ENCODE measurements at regions not wholly inside any gene's neighbourhood (a gene's known extent, or its start where the extent isn't known, plus 50 kb on each side); places are given as distances from the start of the nearest gene placed in this dataset.

- ATAC-seq (no peak), FAIRE-seq (no peak), DNase-seq (no peak)
- Histone ChIP-seq H3K27ac (no peak overlapping the region), H3K9me3 (no peaks in the 10 kb centered on the region), H3K36me3 (no peaks in the 10 kb centered on the region), H3K27me3 (no peaks in the 10 kb centered on the region), H3K4me3 (no peak overlapping the region), H3K4me1 (no peaks in the 10 kb centered on the region)
- TF ChIP-seq, protein P1, sequence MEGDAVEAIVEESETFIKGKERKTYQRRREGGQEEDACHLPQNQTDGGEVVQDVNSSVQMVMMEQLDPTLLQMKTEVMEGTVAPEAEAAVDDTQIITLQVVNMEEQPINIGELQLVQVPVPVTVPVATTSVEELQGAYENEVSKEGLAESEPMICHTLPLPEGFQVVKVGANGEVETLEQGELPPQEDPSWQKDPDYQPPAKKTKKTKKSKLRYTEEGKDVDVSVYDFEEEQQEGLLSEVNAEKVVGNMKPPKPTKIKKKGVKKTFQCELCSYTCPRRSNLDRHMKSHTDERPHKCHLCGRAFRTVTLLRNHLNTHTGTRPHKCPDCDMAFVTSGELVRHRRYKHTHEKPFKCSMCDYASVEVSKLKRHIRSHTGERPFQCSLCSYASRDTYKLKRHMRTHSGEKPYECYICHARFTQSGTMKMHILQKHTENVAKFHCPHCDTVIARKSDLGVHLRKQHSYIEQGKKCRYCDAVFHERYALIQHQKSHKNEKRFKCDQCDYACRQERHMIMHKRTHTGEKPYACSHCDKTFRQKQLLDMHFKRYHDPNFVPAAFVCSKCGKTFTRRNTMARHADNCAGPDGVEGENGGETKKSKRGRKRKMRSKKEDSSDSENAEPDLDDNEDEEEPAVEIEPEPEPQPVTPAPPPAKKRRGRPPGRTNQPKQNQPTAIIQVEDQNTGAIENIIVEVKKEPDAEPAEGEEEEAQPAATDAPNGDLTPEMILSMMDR (IDR thresholded peaks at IDR 0.05): no peak
- 69% methylated on average over 9 of the region's 9 CpGs for WGBS, 2 donors
- intact Hi-C loops (cut with DNase I): no loop called here
These were observed 304.0 kb downstream of the DYSF start for GRCh38 chr2:71757351-71757750.

GRCh38 chr2:71756280-71756906, 303.0 kb downstream of the DYSF start:
- Histone ChIP-seq H3K4me1 (no peaks in the 10 kb centered on the region), H3K27me3 (no peaks in the 10 kb centered on the region), H3K27ac (no peak overlapping the region), H3K9me3 (no peaks in the 10 kb centered on the region), H3K36me3 (no peaks in the 10 kb centered on the region), H3K4me3 (no peak overlapping the region)
- FAIRE-seq: no peak
- intact Hi-C loops (cut with DNase I): no loop called here
- ATAC-seq: no peak
- DNase-seq: no peak
- 71 to 73% methylated on average over 4 of the region's 4 CpGs for WGBS, 2 donors
- TF ChIP-seq, protein P1 (IDR thresholded peaks at IDR 0.05): no peak

GRCh38 chr2:71751590-71751989, 298.2 kb downstream of the DYSF start:
- FAIRE-seq: no peak
- Histone ChIP-seq H3K4me3 (no peak overlapping the region), H3K27ac (no peak overlapping the region), H3K36me3 (no peaks in the 10 kb centered on the region), H3K4me1 (peaks cover 14 to 25% (median 16%) of the 10 kb centered on the region in 3 donors), H3K9me3 (no peaks in the 10 kb centered on the region), H3K27me3 (no peaks in the 10 kb centered on the region)
- intact Hi-C loops (cut with DNase I): no loop called here
- no peak for DNase-seq
- no peak for ATAC-seq
- TF ChIP-seq, protein P1 (IDR thresholded peaks at IDR 0.05): no peak

- no peak for DNase-seq
- 63 to 72% methylated on average over 3 of the region's 3 CpGs for WGBS, 2 donors
These were observed 296.3 kb downstream of the DYSF start for GRCh38 chr2:71749671-71750101.

GRCh38 chr2:71748227-71748626, 294.9 kb downstream of the DYSF start:
- Histone ChIP-seq H3K27ac (no peak overlapping the region), H3K9me3 (no peaks in the 10 kb centered on the region), H3K4me1 (peaks cover 14 to 28% (median 17%) of the 10 kb centered on the region in 3 donors), H3K4me3 (no peak overlapping the region), H3K27me3 (no peaks in the 10 kb centered on the region), H3K36me3 (no peaks in the 10 kb centered on the region)
- peak; percentile 32 to 59 (median 48) for ATAC-seq
- 94 to 95% methylated on average over 5 of the region's 5 CpGs for WGBS, 2 donors
- intact Hi-C loops (cut with DNase I): no loop called here
- peak in 2 of 6 donors; percentile 7 to 26 for DNase-seq
- no peak for FAIRE-seq
- TF ChIP-seq, protein P1 (IDR thresholded peaks at IDR 0.05): no peak

More at GRCh38 chr2:71749671-71750101, 296.3 kb downstream of the DYSF start:
- intact Hi-C loops (cut with DNase I): no loop called here
- peaks cover 14 to 28% (median 17%) of the 10 kb centered on the region in 3 donors for H3K4me1 ChIP-seq
- no peak overlapping the region for H3K27ac ChIP-seq
- ATAC-seq (no peak), FAIRE-seq (no peak)
- no peaks in the 10 kb centered on the region for H3K27me3 ChIP-seq
- no peak overlapping the region for H3K4me3 ChIP-seq
- no peaks in the 10 kb centered on the region for H3K36me3 ChIP-seq
- H3K9me3 ChIP-seq: no peaks in the 10 kb centered on the region
- TF ChIP-seq, protein P1 (IDR thresholded peaks at IDR 0.05): no peak
